ENCODE measurements at regions not wholly inside any gene's neighbourhood (a gene's known extent, or its start where the extent isn't known, plus 50 kb on each side); places are given as distances from the start of the nearest gene placed in this dataset.

DNA sequence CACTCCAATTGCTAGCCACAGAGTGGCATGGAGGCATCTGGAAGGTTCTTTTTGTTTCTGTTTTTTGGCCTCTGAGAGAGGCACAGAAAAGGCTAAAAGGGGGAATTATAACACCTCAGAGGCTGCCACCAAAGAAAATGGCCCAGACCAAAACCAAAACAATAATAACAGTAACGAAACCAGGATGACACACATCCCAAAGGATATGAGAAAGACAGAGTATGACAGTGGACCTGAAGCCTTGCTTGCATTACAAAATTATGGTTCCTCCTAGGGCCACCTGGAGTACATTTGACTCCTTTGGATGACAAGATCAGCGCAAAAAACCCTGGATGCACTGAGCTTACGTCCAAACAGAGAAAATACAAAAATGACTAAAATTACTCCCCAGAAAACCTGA is 152.7 kb downstream of the AEBP2 start:
- ChIA-PET POLR2A (no interaction called here), RAD21 (ENCODE audit: low non-redundant PET in 1 of 2, low total read pairs in 2 of 2, uncharacterized antibody in 2 of 2, unreplicated experiment in 2 of 2) (no interaction called here), CTCF (no interaction called here)
- H3K36me3 ChIP-seq (ENCODE audit: control insufficient read depth in 1 of 2, insufficient read depth in 2 of 2, low read length in 2 of 2): no peaks in the 10 kb centered on the region
- no peaks in the 10 kb centered on the region for H3K9me2 ChIP-seq (ENCODE audit: insufficient read depth)
- no TSS peak for BruUV-seq (replicated peaks)
- H3K4me2 ChIP-seq (ENCODE audit: low read length): no peak overlapping the region
- ATAC-seq (no peak), DNase-seq (ENCODE audit: low read depth, low spot score) (no peak)
- H4K20me1 ChIP-seq (ENCODE audit: insufficient read depth): no peaks in the 10 kb centered on the region
- H2AFZ ChIP-seq (ENCODE audit: low read depth, low read length, poor library complexity, severe bottlenecking): no peak overlapping the region
- H3K4me1 ChIP-seq (ENCODE audit: control insufficient read depth in 1 of 2, insufficient read depth in 2 of 2, low read length in 2 of 2): no peaks in the 10 kb centered on the region
- H3K9me3 ChIP-seq (ENCODE audit: control insufficient read depth in 1 of 2, insufficient read depth in 1 of 2, low read depth in 1 of 2, low read length in 2 of 2): no peaks in the 10 kb centered on the region
- H3K27me3 ChIP-seq (ENCODE audit: insufficient read depth, low read length): no peaks in the 10 kb centered on the region
- no peaks in the 10 kb centered on the region for H3K79me2 ChIP-seq (ENCODE audit: insufficient read depth, low read length)
- TF ChIP-seq, protein P1, sequence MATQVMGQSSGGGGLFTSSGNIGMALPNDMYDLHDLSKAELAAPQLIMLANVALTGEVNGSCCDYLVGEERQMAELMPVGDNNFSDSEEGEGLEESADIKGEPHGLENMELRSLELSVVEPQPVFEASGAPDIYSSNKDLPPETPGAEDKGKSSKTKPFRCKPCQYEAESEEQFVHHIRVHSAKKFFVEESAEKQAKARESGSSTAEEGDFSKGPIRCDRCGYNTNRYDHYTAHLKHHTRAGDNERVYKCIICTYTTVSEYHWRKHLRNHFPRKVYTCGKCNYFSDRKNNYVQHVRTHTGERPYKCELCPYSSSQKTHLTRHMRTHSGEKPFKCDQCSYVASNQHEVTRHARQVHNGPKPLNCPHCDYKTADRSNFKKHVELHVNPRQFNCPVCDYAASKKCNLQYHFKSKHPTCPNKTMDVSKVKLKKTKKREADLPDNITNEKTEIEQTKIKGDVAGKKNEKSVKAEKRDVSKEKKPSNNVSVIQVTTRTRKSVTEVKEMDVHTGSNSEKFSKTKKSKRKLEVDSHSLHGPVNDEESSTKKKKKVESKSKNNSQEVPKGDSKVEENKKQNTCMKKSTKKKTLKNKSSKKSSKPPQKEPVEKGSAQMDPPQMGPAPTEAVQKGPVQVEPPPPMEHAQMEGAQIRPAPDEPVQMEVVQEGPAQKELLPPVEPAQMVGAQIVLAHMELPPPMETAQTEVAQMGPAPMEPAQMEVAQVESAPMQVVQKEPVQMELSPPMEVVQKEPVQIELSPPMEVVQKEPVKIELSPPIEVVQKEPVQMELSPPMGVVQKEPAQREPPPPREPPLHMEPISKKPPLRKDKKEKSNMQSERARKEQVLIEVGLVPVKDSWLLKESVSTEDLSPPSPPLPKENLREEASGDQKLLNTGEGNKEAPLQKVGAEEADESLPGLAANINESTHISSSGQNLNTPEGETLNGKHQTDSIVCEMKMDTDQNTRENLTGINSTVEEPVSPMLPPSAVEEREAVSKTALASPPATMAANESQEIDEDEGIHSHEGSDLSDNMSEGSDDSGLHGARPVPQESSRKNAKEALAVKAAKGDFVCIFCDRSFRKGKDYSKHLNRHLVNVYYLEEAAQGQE (IDR thresholded peaks at IDR 0.05; ENCODE audit: low read depth): no peak
- no peak for TF ChIP-seq POLR2A (IDR thresholded peaks at IDR 0.05; ENCODE audit: borderline replicate concordance, extremely low read depth, insufficient read depth, insufficient read length)
- TF ChIP-seq CBX3 (IDR thresholded peaks at IDR 0.05; ENCODE audit: low read depth): no peak
- no peak for TF ChIP-seq SRF (IDR thresholded peaks at IDR 0.05; ENCODE audit: low read depth)
- TF ChIP-seq, protein P2, sequence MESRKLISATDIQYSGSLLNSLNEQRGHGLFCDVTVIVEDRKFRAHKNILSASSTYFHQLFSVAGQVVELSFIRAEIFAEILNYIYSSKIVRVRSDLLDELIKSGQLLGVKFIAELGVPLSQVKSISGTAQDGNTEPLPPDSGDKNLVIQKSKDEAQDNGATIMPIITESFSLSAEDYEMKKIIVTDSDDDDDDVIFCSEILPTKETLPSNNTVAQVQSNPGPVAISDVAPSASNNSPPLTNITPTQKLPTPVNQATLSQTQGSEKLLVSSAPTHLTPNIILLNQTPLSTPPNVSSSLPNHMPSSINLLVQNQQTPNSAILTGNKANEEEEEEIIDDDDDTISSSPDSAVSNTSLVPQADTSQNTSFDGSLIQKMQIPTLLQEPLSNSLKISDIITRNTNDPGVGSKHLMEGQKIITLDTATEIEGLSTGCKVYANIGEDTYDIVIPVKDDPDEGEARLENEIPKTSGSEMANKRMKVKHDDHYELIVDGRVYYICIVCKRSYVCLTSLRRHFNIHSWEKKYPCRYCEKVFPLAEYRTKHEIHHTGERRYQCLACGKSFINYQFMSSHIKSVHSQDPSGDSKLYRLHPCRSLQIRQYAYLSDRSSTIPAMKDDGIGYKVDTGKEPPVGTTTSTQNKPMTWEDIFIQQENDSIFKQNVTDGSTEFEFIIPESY (IDR thresholded peaks at IDR 0.05; ENCODE audit: extremely low read depth, insufficient replicate concordance, low read length): no peak
- no peak for TF ChIP-seq FOSL1 (IDR thresholded peaks at IDR 0.05; ENCODE audit: low read depth)
- TF ChIP-seq YY1 (IDR thresholded peaks at IDR 0.05; ENCODE audit: extremely low read depth, insufficient replicate concordance, low read depth, low read length): no peak
- no peak for TF ChIP-seq JUND (IDR thresholded peaks at IDR 0.05)
- no peak for TF ChIP-seq EGR1 (IDR thresholded peaks at IDR 0.05; ENCODE audit: low read depth)
- TF ChIP-seq TCF7L2 (IDR thresholded peaks at IDR 0.05; ENCODE audit: borderline replicate concordance, extremely low read depth, insufficient read depth, insufficient read length): no peak
- no peak overlapping the region for H3K4me3 ChIP-seq (replicated peaks in 1 of 2; ENCODE audit: low read depth in 1 of 2, low read length in 2 of 2)
- H3K27ac ChIP-seq (ENCODE audit: low read depth, low read length): no peak overlapping the region
- H3K9ac ChIP-seq (ENCODE audit: low read length): no peak overlapping the region
- intact Hi-C loops (cut with micrococcal nuclease): no loop called here
